ENCODE measurements at regions not wholly inside any gene's neighbourhood (a gene's known extent, or its start where the extent isn't known, plus 50 kb on each side); places are given as distances from the start of the nearest gene placed in this dataset.

- no peaks in the 10 kb centered on the region for H3K27me3 ChIP-seq
- H3K4me3 ChIP-seq, result no peak overlapping the region
- intact Hi-C loops (cut with DNase I; ENCODE audit: low total_unique reads), result no loop called here
- H3K9me3 ChIP-seq, result no peaks in the 10 kb centered on the region
- no peak for TF ChIP-seq CTCF (IDR thresholded peaks at IDR 0.05)
- TF ChIP-seq POLR2A (IDR thresholded peaks at IDR 0.05), result no peak
- peaks cover 0 to 6% of the 10 kb centered on the region in 2 donors for H3K4me1 ChIP-seq
- H3K36me3 ChIP-seq, result no peaks in the 10 kb centered on the region
- DNase-seq, result no peak
- H3K27ac ChIP-seq, result no peak overlapping the region
Measured at GRCh38 chr2:189281201-189281600, 101.6 kb upstream of the COL5A2 start.

- H3K4me1 ChIP-seq, result peaks cover 0 to 6% of the 10 kb centered on the region in 2 donors
- no peaks in the 10 kb centered on the region for H3K36me3 ChIP-seq
- H3K9me3 ChIP-seq, result no peaks in the 10 kb centered on the region
- no peaks in the 10 kb centered on the region for H3K27me3 ChIP-seq
- intact Hi-C loops (cut with DNase I; ENCODE audit: low total_unique reads), result no loop called here
- DNase-seq, result no peak
- TF ChIP-seq CTCF (IDR thresholded peaks at IDR 0.05) (no peak), POLR2A (IDR thresholded peaks at IDR 0.05) (no peak)
- H3K4me3 ChIP-seq, result no peak overlapping the region
- peak overlapping the region; percentile 56 to 66 for H3K27ac ChIP-seq
Measured at GRCh38 chr2:189285349-189285748, 105.8 kb upstream of the COL5A2 start.

GRCh38 chr2:189285962-189286645 is 106.5 kb upstream of the COL5A2 start:
- Histone ChIP-seq H3K36me3 (no peaks in the 10 kb centered on the region), H3K27me3 (no peaks in the 10 kb centered on the region), H3K4me1 (peaks cover 0 to 6% of the 10 kb centered on the region in 2 donors), H3K9me3 (no peaks in the 10 kb centered on the region), H3K27ac (peak overlapping the region; percentile 56 to 66), H3K4me3 (no peak overlapping the region)
- intact Hi-C loops (cut with DNase I; ENCODE audit: low total_unique reads), result no loop called here
- DNase-seq, result peak in 1 of 2 donors; percentile 20
- TF ChIP-seq CTCF (IDR thresholded peaks at IDR 0.05) (no peak), POLR2A (IDR thresholded peaks at IDR 0.05) (no peak)

- Histone ChIP-seq H3K27ac (peak overlapping the region in 1 of 2 donors; percentile 66), H3K27me3 (no peaks in the 10 kb centered on the region), H3K4me3 (no peak overlapping the region), H3K9me3 (no peaks in the 10 kb centered on the region), H3K36me3 (no peaks in the 10 kb centered on the region), H3K4me1 (peaks cover 0 to 6% of the 10 kb centered on the region in 2 donors)
- TF ChIP-seq CTCF (IDR thresholded peaks at IDR 0.05) (no peak), POLR2A (IDR thresholded peaks at IDR 0.05) (no peak)
- no peak for DNase-seq
- intact Hi-C loops (cut with DNase I; ENCODE audit: low total_unique reads), result no loop called here
Measured at GRCh38 chr2:189287363-189287762, 107.8 kb upstream of the COL5A2 start.

- Histone ChIP-seq H3K9me3 (no peaks in the 10 kb centered on the region), H3K4me3 (no peak overlapping the region), H3K4me1 (peaks cover 0 to 6% of the 10 kb centered on the region in 2 donors), H3K27me3 (no peaks in the 10 kb centered on the region), H3K36me3 (no peaks in the 10 kb centered on the region), H3K27ac (peak overlapping the region in 1 of 2 donors; percentile 66)
- peak; percentile 60 to 69 (median 66) for TF ChIP-seq CTCF (IDR thresholded peaks at IDR 0.05)
- TF ChIP-seq POLR2A (IDR thresholded peaks at IDR 0.05), result no peak
- intact Hi-C loops (cut with DNase I; ENCODE audit: low total_unique reads), result no loop called here
- DNase-seq, result no peak
Measured at GRCh38 chr2:189287982-189288521, 108.5 kb upstream of the COL5A2 start.
